ENCODE measurements at regions not wholly inside any gene's neighbourhood (a gene's known extent, or its start where the extent isn't known, plus 50 kb on each side); places are given as distances from the start of the nearest gene placed in this dataset.

DNA sequence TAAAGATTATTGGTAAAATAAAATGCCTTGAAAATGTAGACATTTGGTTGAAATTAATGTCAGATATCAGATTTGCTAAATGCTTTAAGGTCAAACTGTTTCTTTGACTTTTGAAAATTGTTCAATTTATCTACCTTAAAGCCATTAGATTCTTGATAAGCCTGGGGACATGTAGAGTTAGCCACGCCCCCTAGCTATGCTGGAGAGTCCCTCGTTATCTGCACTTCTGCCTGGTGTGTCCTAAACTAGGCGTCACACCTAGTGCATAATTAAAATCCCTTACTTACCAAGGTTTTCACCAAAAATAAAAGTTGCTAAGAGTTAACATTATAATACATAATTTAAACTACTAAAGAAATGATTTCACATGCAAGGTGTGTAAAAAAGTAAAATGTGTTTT is 79.5 kb downstream of the EGLN3 start:
- Histone ChIP-seq H3F3A (ENCODE audit: insufficient read depth, low read depth) (no peaks in the 10 kb centered on the region), H3K4me1 (replicated peaks; ENCODE audit: insufficient read depth) (no peaks in the 10 kb centered on the region), H4K20me1 (ENCODE audit: insufficient read depth) (no peaks in the 10 kb centered on the region), H3K36me3 (ENCODE audit: low read depth) (no peaks in the 10 kb centered on the region), H3K4me3 (no peak overlapping the region), H3K27ac (no peak overlapping the region), H3K79me2 (ENCODE audit: low read depth) (no peaks in the 10 kb centered on the region), H3K4me2 (no peak overlapping the region), H2AFZ (no peak overlapping the region), H3K27me3 (ENCODE audit: insufficient read depth, low read depth) (no peaks in the 10 kb centered on the region), H3K9me2 (ENCODE audit: insufficient read depth) (no peaks in the 10 kb centered on the region), H3K9me3 (ENCODE audit: insufficient read depth, low read depth) (no peaks in the 10 kb centered on the region; the same call in 1 of the 2 replicates)
- intact Hi-C loops (cut with micrococcal nuclease; ENCODE audit: unreplicated experiment): no loop called here
- TF ChIP-seq EZH2 (IDR thresholded peaks at IDR 0.05; ENCODE audit: low read depth): no peak
- TF ChIP-seq, protein P1, sequence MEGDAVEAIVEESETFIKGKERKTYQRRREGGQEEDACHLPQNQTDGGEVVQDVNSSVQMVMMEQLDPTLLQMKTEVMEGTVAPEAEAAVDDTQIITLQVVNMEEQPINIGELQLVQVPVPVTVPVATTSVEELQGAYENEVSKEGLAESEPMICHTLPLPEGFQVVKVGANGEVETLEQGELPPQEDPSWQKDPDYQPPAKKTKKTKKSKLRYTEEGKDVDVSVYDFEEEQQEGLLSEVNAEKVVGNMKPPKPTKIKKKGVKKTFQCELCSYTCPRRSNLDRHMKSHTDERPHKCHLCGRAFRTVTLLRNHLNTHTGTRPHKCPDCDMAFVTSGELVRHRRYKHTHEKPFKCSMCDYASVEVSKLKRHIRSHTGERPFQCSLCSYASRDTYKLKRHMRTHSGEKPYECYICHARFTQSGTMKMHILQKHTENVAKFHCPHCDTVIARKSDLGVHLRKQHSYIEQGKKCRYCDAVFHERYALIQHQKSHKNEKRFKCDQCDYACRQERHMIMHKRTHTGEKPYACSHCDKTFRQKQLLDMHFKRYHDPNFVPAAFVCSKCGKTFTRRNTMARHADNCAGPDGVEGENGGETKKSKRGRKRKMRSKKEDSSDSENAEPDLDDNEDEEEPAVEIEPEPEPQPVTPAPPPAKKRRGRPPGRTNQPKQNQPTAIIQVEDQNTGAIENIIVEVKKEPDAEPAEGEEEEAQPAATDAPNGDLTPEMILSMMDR (conservative IDR thresholded peaks at IDR 0.05): no peak
- DNase-seq: no peak
- POLR2A ChIA-PET (ENCODE audit: unreplicated experiment): no interaction called here
- no TSS peak for BruUV-seq (replicated peaks)
- CTCF ChIA-PET: no interaction called here

- CTCF ChIA-PET: no interaction called here
- no TSS peak for BruUV-seq (replicated peaks)
- TF ChIP-seq EZH2 (IDR thresholded peaks at IDR 0.05; ENCODE audit: low read depth): no peak
- TF ChIP-seq, protein P1 (conservative IDR thresholded peaks at IDR 0.05): no peak
Observed at GRCh38 chr14:33866425-33867088, 84.3 kb downstream of the EGLN3 start.

GRCh38 chr14:33862261-33862802 is 88.5 kb downstream of the EGLN3 start:
- H3K4me1 ChIP-seq (replicated peaks; ENCODE audit: insufficient read depth): 0 out of 2 replicates have a peak, but pooled peaks cover 13% of the 10 kb centered on the region
- H3F3A ChIP-seq (ENCODE audit: insufficient read depth, low read depth): no peaks in the 10 kb centered on the region
- no peaks in the 10 kb centered on the region for H3K79me2 ChIP-seq (ENCODE audit: low read depth)
- H3K4me3 ChIP-seq: no peak overlapping the region
- no peaks in the 10 kb centered on the region for H3K36me3 ChIP-seq (ENCODE audit: low read depth)
- CTCF ChIA-PET: no interaction called here
- no peak for DNase-seq
- POLR2A ChIA-PET (ENCODE audit: unreplicated experiment): interaction anchor here (0.7 kb wide), 1 partner anchor 297 kb away, joined by 6 read pairs; no protein-coding TSS in a partner anchor
- H3K9me3 ChIP-seq (ENCODE audit: insufficient read depth, low read depth): no peaks in the 10 kb centered on the region
- BruUV-seq (replicated peaks): no TSS peak
- no peak overlapping the region for H3K4me2 ChIP-seq
- intact Hi-C loops (cut with micrococcal nuclease; ENCODE audit: unreplicated experiment): no loop called here
- no peak overlapping the region for H3K27ac ChIP-seq
- no peak overlapping the region for H2AFZ ChIP-seq
- no peaks in the 10 kb centered on the region for H3K27me3 ChIP-seq (ENCODE audit: insufficient read depth, low read depth)
- H3K9me2 ChIP-seq (ENCODE audit: insufficient read depth): no peaks in the 10 kb centered on the region
- TF ChIP-seq, protein P1 (conservative IDR thresholded peaks at IDR 0.05): no peak
- no peak for TF ChIP-seq EZH2 (IDR thresholded peaks at IDR 0.05; ENCODE audit: low read depth)
- H4K20me1 ChIP-seq (ENCODE audit: insufficient read depth): no peaks in the 10 kb centered on the region

More at GRCh38 chr14:33866425-33867088, 84.3 kb downstream of the EGLN3 start:
- no peak for DNase-seq
- H3K27ac ChIP-seq: no peak overlapping the region
- H3F3A ChIP-seq (ENCODE audit: insufficient read depth, low read depth): no peaks in the 10 kb centered on the region
- POLR2A ChIA-PET (ENCODE audit: unreplicated experiment): no interaction called here
- H3K4me3 ChIP-seq: no peak overlapping the region
- no peaks in the 10 kb centered on the region for H3K4me1 ChIP-seq (replicated peaks; ENCODE audit: insufficient read depth)
- H3K36me3 ChIP-seq (ENCODE audit: low read depth): no peaks in the 10 kb centered on the region
- no peaks in the 10 kb centered on the region for H3K9me3 ChIP-seq (ENCODE audit: insufficient read depth, low read depth)
- intact Hi-C loops (cut with micrococcal nuclease; ENCODE audit: unreplicated experiment): no loop called here
- no peaks in the 10 kb centered on the region for H4K20me1 ChIP-seq (ENCODE audit: insufficient read depth)
- H3K27me3 ChIP-seq (ENCODE audit: insufficient read depth, low read depth): no peaks in the 10 kb centered on the region
- H3K79me2 ChIP-seq (ENCODE audit: low read depth): no peaks in the 10 kb centered on the region
- H3K4me2 ChIP-seq: no peak overlapping the region
- H3K9me2 ChIP-seq (ENCODE audit: insufficient read depth): no peaks in the 10 kb centered on the region
- H2AFZ ChIP-seq: no peak overlapping the region

All from PC-9 (cell line).